Natural killer cell treated with Interleukin-12 subunit alpha and Interleukin-12 subunit beta and Interleukin-15 and Interleukin-18, amount 100 ng/mL, for 72 hours (primary cell): ENCODE measurements at regions not wholly inside any gene's neighbourhood (a gene's known extent, or its start where the extent isn't known, plus 50 kb on each side); places are given as distances from the start of the nearest gene placed in this dataset.
"Not testable (repeated sequence)": the region's sequence is repeated elsewhere in the genome, so short reads cannot be mapped to it uniquely, and the experiment has no call there.

Experiments
- ATAC-seq, 2 donors: fragments of 150-1000 bp; cut with Tn5 transposase in 1 of 2; sonication (Bioruptor Pico), chemical (Tn5 transposase) in 1 of 2; 2 replicates each; pipeline ENCODE4 v1.10.0; 2021
- DNase-seq: peaks from one replicate; pipeline ENCODE4 v3.0.0; 2022; ENCODE audit warnings: low spot score
- H3K27ac Mint-ChIP-seq, 2 donors: 1 replicate in 1 of 2; 2 replicates in 1 of 2; pipeline ENCODE4 v1.8.0; 2022; ENCODE audit warnings: mixed read lengths in 2 of 2, mild to moderate bottlenecking in 1 of 2, moderate library complexity in 1 of 2
- H3K27me3 Mint-ChIP-seq, 2 donors: 1 replicate in 1 of 2; 2 replicates in 1 of 2; pipeline ENCODE4 v1.8.0; 2022; ENCODE audit warnings: mixed read lengths in 2 of 2
- H3K36me3 Mint-ChIP-seq: one replicate; pipeline ENCODE4 v1.8.0; 2022; ENCODE audit warnings: mixed read lengths
- H3K4me1 Mint-ChIP-seq, 2 donors: 1 replicate in 1 of 2; 2 replicates in 1 of 2; pipeline ENCODE4 v1.8.0; 2022; ENCODE audit warnings: low read depth in 2 of 2, mixed read lengths in 2 of 2, mild to moderate bottlenecking in 1 of 2
- H3K4me3 Mint-ChIP-seq: one replicate; pipeline ENCODE4 v1.8.0; 2022; ENCODE audit warnings: mixed read lengths
- H3K9me3 Mint-ChIP-seq: 2 replicates; pipeline ENCODE4 v1.8.0; 2022; ENCODE audit warnings: mixed read lengths

- ATAC-seq, H3K9me3 Mint-ChIP-seq, H3K27ac Mint-ChIP-seq, H3K27me3 Mint-ChIP-seq, H3K4me1 Mint-ChIP-seq, DNase-seq, H3K36me3 Mint-ChIP-seq, H3K4me3 Mint-ChIP-seq: not testable (repeated sequence)
Measured at GRCh38 chr15:20402586-20402985, 139.0 kb downstream of the GOLGA6L6 start.

DNA sequence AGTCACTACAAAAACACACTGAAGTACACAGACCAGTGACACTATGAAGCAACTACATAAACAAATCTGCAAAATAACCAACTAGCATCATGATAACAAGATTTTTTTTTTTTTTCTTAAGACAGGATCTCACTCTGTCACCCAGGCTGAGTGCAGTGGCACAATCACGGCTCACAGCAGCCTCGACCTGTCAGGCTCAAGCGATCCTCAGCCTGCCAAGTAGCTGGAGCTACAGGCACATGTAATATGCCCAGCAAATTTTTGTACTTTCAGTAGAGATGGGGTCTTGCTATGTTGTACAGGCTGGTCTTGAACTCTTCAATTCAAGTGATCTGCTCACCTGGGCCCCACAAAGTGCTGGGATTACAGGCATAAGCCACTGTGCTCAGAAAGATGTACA is 140.5 kb downstream of the GOLGA6L6 start:
- not testable (repeated sequence) for DNase-seq, H3K4me3 Mint-ChIP-seq, H3K36me3 Mint-ChIP-seq, H3K9me3 Mint-ChIP-seq, H3K27ac Mint-ChIP-seq, H3K4me1 Mint-ChIP-seq, H3K27me3 Mint-ChIP-seq
- peak in 1 of 2 donors; percentile 52 for ATAC-seq

DNA sequence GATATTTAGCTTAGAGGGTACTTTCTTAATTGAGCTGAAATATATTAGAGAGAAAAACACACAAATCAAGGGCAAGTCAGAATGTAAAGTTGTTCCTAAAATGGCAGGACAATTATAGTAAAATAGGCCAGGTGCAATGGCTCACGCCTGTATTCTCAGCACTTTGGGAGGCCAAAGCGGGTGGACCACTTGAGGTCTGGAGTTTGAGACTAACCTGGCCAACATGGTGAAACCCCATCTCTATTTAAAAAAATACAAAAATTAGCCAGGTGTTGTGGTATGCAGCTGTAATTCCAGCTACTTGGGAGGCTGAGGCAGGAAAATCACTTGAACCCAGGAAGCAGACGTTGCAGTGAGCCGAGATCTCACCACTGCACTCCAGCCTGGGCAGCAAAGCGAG is 142.9 kb downstream of the GOLGA6L6 start:
- DNase-seq, ATAC-seq, H3K9me3 Mint-ChIP-seq, H3K27me3 Mint-ChIP-seq, H3K4me3 Mint-ChIP-seq, H3K36me3 Mint-ChIP-seq, H3K27ac Mint-ChIP-seq, H3K4me1 Mint-ChIP-seq: not testable (repeated sequence)

DNA sequence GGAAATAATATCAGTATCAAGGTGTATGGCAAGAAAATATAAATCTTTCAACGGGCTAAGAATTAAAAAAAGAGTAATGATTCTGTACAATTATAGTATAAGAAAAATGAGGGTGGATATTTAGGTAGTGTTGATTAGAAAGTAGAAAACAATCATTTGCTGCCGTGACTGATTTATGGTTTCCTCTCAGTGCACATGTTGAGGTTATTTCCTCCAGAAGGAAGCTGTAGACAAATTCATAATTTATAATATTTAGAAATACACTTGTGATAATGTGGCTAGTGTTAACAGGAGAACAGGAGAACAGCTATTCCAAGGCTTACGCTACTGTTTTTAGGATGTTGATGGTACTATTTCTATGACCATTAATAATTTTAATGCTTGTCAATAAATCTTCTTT is 153.4 kb downstream of the GOLGA6L6 start:
- not testable (repeated sequence) for DNase-seq, H3K36me3 Mint-ChIP-seq, H3K27ac Mint-ChIP-seq, H3K4me3 Mint-ChIP-seq, ATAC-seq, H3K4me1 Mint-ChIP-seq, H3K9me3 Mint-ChIP-seq, H3K27me3 Mint-ChIP-seq

- Mint-ChIP-seq H3K36me3 (no peaks in the 10 kb centered on the region), H3K9me3 (no peaks in the 10 kb centered on the region), H3K27ac (no peak overlapping the region), H3K4me3 (no peak overlapping the region), H3K4me1 (no peaks in the 10 kb centered on the region), H3K27me3 (no peaks in the 10 kb centered on the region)
- peak in 1 of 2 donors; percentile 57 for ATAC-seq
- no peak for DNase-seq
Measured at GRCh38 chr15:20386198-20386597, 155.4 kb downstream of the GOLGA6L6 start.

GRCh38 chr15:20380199-20380598 is 161.4 kb downstream of the GOLGA6L6 start:
- not testable (repeated sequence) for H3K36me3 Mint-ChIP-seq, H3K4me1 Mint-ChIP-seq, H3K27me3 Mint-ChIP-seq, ATAC-seq, H3K9me3 Mint-ChIP-seq, H3K4me3 Mint-ChIP-seq, H3K27ac Mint-ChIP-seq, DNase-seq

DNA sequence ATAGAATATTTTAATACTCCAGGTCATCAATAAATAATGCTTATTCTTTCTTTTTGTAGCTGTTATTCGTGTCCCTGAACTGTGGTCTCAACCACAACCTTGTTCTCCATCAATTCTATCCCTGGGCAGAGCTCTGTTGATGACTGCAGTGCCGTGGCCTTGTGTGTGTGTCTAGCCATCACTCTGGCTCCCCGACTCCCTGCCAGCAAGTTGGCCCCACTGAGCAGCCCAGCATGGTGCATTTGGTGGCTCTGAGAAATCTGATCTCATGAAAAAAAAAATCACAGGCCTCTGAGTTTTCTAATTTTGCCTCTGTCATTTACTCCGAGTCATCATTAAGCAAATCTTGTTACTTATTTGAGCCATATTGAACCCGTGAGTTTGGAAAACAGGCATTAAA is 164.7 kb downstream of the GOLGA6L6 start:
- ATAC-seq: no peak
- no peaks in the 10 kb centered on the region for H3K36me3 Mint-ChIP-seq
- H3K9me3 Mint-ChIP-seq: no peaks in the 10 kb centered on the region

DNA sequence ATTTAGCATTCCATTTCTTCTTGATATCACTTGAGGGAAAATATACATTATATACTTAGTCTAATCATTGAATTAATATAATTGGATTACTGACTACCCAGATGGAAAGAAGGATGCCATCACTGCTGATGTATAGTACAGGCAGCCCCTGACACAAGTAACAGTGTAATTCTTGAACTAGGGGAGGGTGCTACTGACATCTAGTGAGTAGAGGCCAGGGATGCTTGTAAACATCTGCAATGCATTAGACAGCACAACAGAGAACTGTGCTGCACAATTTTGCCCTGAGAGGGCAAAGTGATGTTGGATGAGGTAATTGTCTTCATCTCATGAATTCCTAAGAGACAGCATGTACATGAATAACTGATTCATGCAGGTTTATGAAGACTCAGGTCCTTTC is 169.2 kb downstream of the GOLGA6L6 start:
- H3K9me3 Mint-ChIP-seq, H3K4me3 Mint-ChIP-seq, H3K27ac Mint-ChIP-seq, H3K36me3 Mint-ChIP-seq, H3K27me3 Mint-ChIP-seq, H3K4me1 Mint-ChIP-seq, DNase-seq: not testable (repeated sequence)
- peak in 1 of 2 donors; percentile 64 for ATAC-seq

More for the DNA sequence above, 164.7 kb downstream of the GOLGA6L6 start:
- Mint-ChIP-seq H3K27me3 (no peaks in the 10 kb centered on the region), H3K4me1 (no peaks in the 10 kb centered on the region), H3K27ac (no peak overlapping the region), H3K4me3 (no peak overlapping the region)
- DNase-seq: no peak

- no peaks in the 10 kb centered on the region for H3K9me3 Mint-ChIP-seq
Measured at GRCh38 chr15:20369500-20369899, 172.1 kb downstream of the GOLGA6L6 start.

DNA sequence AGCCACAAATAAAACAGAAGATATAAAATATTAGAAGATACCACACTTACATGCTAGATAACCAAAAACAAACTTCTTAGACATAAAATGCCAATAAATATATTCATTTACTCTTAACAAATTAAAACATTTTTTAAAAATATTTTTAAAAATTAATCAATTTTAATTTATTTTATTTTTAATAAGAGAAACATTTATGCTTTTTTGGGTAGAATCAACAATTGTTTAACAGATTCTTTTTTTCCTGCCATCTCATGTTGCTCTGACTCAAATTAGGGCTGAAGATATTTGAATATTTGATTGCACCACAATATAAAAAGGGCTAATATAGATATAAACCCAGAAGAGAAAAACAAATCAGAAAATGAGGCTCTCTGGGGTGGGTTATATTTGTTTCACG is 172.6 kb downstream of the GOLGA6L6 start:
- Mint-ChIP-seq H3K4me1 (no peaks in the 10 kb centered on the region), H3K27me3 (no peaks in the 10 kb centered on the region), H3K4me3 (no peak overlapping the region), H3K27ac (no peak overlapping the region), H3K36me3 (no peaks in the 10 kb centered on the region), H3K9me3 (no peaks in the 10 kb centered on the region)
- DNase-seq (no peak), ATAC-seq (no peak)

More at GRCh38 chr15:20369500-20369899, 172.1 kb downstream of the GOLGA6L6 start:
- Mint-ChIP-seq H3K4me3 (no peak overlapping the region), H3K27ac (no peak overlapping the region), H3K36me3 (no peaks in the 10 kb centered on the region), H3K4me1 (no peaks in the 10 kb centered on the region), H3K27me3 (no peaks in the 10 kb centered on the region)
- DNase-seq (no peak), ATAC-seq (no peak)

DNA sequence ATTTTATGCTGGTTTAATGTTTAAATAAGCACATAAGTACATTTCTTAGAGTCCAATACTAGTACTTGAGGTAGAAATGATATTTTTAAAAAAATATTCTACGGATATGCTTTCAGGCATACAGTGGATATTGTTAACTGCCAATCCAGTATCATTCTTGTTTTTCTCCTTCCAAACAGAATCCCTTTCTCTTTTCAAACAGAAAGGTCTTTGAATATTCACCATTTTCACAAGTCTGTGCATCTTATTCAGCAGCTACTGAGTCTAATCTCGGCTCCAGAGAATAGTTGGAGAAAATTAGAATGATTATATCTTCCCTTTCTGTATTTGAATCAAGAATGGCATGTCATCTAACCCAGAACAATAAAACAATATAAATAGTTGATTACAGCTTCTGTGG is 174.5 kb downstream of the GOLGA6L6 start:
- ATAC-seq: no peak
- no peak overlapping the region for H3K4me3 Mint-ChIP-seq
- H3K36me3 Mint-ChIP-seq: no peaks in the 10 kb centered on the region
- no peak overlapping the region for H3K27ac Mint-ChIP-seq
- H3K9me3 Mint-ChIP-seq: no peaks in the 10 kb centered on the region
- no peaks in the 10 kb centered on the region for H3K4me1 Mint-ChIP-seq
- H3K27me3 Mint-ChIP-seq: no peaks in the 10 kb centered on the region
- no peak for DNase-seq

DNA sequence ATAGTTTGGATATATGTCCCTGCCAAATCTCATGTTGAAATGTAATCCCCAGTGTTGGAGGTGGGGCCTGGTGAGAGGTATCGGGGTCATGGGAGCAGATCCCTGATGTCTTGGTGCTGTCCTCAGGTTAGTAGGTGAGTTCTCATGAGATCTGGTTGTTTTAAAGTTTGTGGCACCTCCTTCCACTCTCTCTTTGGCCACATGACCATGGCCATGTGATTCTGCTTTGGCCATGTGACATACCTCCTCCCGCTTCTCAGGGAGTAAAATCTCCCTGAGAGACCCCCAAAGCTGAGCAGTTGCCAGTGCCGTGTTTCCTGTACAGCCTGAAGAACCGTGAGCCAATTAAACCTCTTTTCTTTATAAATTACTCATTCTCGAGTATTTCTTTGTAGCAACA is 178.0 kb downstream of the GOLGA6L6 start:
- not testable (repeated sequence) for ATAC-seq, DNase-seq

DNA sequence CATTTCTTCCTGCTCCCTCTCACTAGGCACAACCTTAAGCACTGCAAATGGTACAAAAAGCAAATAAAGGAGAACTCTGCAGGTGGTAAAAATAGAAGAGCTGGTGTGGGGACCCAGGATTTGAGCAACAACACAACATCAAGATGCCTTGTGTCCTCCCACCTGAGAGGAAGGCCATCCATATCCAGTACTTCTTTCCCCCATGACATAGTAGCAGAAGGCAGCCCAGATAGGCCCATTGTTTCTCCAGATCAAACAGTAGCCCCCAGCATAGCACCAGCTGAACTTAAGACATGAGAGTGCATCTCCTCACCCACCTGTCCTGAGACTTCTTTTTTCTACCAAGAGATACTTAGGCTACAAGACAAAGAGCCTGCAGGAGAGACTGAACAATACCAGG is 180.5 kb downstream of the GOLGA6L6 start:
- H3K27ac Mint-ChIP-seq: no peak overlapping the region
- H3K27me3 Mint-ChIP-seq: no peaks in the 10 kb centered on the region
- ATAC-seq: no peak
- no peak for DNase-seq
- peaks cover 6 to 7% of the 10 kb centered on the region in 2 donors for H3K4me1 Mint-ChIP-seq
- no peaks in the 10 kb centered on the region for H3K9me3 Mint-ChIP-seq
- no peaks in the 10 kb centered on the region for H3K36me3 Mint-ChIP-seq
- no peak overlapping the region for H3K4me3 Mint-ChIP-seq

More for the DNA sequence above, 178.0 kb downstream of the GOLGA6L6 start:
- not testable (repeated sequence) for H3K27me3 Mint-ChIP-seq, H3K4me1 Mint-ChIP-seq, H3K27ac Mint-ChIP-seq, H3K36me3 Mint-ChIP-seq, H3K9me3 Mint-ChIP-seq, H3K4me3 Mint-ChIP-seq

DNA sequence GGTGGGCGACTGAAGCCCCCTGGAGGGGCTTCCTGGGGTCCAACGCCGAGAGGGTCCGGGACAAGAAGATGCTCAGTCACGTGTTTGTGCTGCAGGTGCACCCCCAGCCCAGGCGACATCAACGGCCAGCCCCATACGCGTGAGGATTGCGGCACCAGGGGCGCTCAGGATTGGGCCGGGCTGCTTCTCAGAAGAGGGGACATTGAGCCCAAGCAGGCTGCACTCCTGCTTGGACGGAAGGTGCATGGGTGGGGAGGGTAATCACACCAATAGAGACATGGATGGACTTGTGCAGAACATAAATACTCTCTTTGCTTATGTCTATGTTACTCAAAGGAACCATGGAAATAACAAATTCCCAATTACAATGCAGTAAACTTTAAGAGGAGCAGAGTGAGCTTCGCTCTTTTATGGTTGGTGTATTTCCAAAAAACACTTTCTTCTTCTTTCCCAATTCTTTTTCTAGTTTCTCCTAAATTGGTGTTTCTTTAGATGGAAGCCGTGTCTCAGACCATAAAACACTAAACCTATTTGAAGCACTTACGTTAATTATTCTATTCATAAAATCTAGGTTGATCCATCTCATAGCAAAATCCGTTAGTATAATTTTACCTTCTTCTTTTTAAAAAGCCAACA is 182.7 kb downstream of the GOLGA6L6 start:
- Mint-ChIP-seq H3K4me3 (no peak overlapping the region), H3K27me3 (no peaks in the 10 kb centered on the region), H3K4me1 (peaks cover 7 to 10% of the 10 kb centered on the region in 2 donors), H3K27ac (no peak overlapping the region), H3K36me3 (no peaks in the 10 kb centered on the region), H3K9me3 (no peaks in the 10 kb centered on the region)
- ATAC-seq (no peak), DNase-seq (no peak)
